Ovary (tissue), 7 donors: ENCODE measurements at regions not wholly inside any gene's neighbourhood (a gene's known extent, or its start where the extent isn't known, plus 50 kb on each side); places are given as distances from the start of the nearest gene placed in this dataset.

Experiments
- DNase-seq, 5 donors: peaks; one replicate each; pipeline ENCODE4 v3.0.0-alpha.2; 2019 to 2020
- H3K27ac ChIP-seq, 2 donors: fragments of 200-600 bp; one replicate each; pipeline versions ENCODE4 v1.5.1 to v1.8.0; 2019 to 2022
- H3K27me3 ChIP-seq: fragments of 200-600 bp; one replicate; pipeline ENCODE4 v1.8.0; 2022
- H3K36me3 ChIP-seq: fragments of 200-600 bp; sonication (generic); one replicate; pipeline ENCODE4 v1.5.1; 2019
- H3K4me1 ChIP-seq: one replicate; pipeline ENCODE4 v1.8.1; 2013; ENCODE audit warnings: mild to moderate bottlenecking, moderate library complexity; ENCODE audit not compliant: insufficient read depth
- H3K4me3 ChIP-seq: fragments of 200-600 bp; sonication (generic); one replicate; pipeline ENCODE4 v1.5.1; 2017
- H3K9me3 ChIP-seq, 2 donors: fragments of 200-600 bp in 1 of 2; sonication (generic) in 1 of 2; one replicate each; pipeline versions ENCODE4 v1.5.1 to v1.8.1; 2013 to 2019; ENCODE audit warnings: mild to moderate bottlenecking in 1 of 2, moderate library complexity in 1 of 2
- EP300 ChIP-seq: sonication (generic); formaldehyde crosslinking; IDR thresholded peaks from one replicate; pipeline ENCODE4 v1.6.1; 2017; ENCODE audit warnings: antibody characterized with exemption
- POLR2A ChIP-seq: fragments of 450-650 bp; IDR thresholded peaks from one replicate; pipeline ENCODE4 v1.6.1; 2017; ENCODE audit warnings: antibody characterized with exemption, mild to moderate bottlenecking, moderate library complexity
- WGBS, 3 donors: extraction: QIAGEN DNeasy Blood & Tissue Kit in 1 of 3; methylation state at CpG; one replicate each; pipeline versions ENCODE4 v1.1.5 to v1.1.7; 2013 to 2017; 5-methylcytosine and 5-hydroxymethylcytosine counted together
- intact Hi-C, 4 donors: fragments of 100-400 bp; cut with DNase I; formaldehyde crosslinking; loops; one replicate each; pipeline versions ENCODE4 v1.11.0 to v1.15.1; 2022 to 2023
- TF ChIP-seq, protein P1 (sequence below), 3 donors: fragments of 450-650 bp in 2 of 3; fragments of 200-600 bp in 1 of 3; IDR thresholded peaks; one replicate each; pipeline versions ENCODE4 v1.5.1 to v1.8.0; 2016 to 2022; ENCODE audit warnings: antibody characterized with exemption in 3 of 3, mild to moderate bottlenecking in 1 of 3
- donor health status: DM: no; HTN: no; CAD: no; lungs with moderate emphysema.
- donor health status: DM: no; HTN: no; CAD: no.
- donor health status: Bipolar disorder and iron deficiency.
- donor health status: DM: no; HTN: no; CAD: no.
- donor health status: DM: yes; HTN: yes; CAD: no.

- no peak for DNase-seq
Observed at GRCh38 chr1:148355976-148356375, 127.1 kb downstream of the PPIAL4G start.

GRCh38 chr1:148354913-148355308, 128.2 kb downstream of the PPIAL4G start:
- no peaks in the 10 kb centered on the region for H3K27me3 ChIP-seq
- no peak overlapping the region for H3K4me3 ChIP-seq
- no peak for DNase-seq
- 62 to 85% (median 65%) methylated on average over 15 of the region's 15 CpGs for WGBS, 3 donors
- H3K4me1 ChIP-seq: no peaks in the 10 kb centered on the region
- no peaks in the 10 kb centered on the region for H3K36me3 ChIP-seq
- intact Hi-C loops: no loop called here
- H3K27ac ChIP-seq: no peak overlapping the region
- no peaks in the 10 kb centered on the region for H3K9me3 ChIP-seq
- TF ChIP-seq, protein P1, sequence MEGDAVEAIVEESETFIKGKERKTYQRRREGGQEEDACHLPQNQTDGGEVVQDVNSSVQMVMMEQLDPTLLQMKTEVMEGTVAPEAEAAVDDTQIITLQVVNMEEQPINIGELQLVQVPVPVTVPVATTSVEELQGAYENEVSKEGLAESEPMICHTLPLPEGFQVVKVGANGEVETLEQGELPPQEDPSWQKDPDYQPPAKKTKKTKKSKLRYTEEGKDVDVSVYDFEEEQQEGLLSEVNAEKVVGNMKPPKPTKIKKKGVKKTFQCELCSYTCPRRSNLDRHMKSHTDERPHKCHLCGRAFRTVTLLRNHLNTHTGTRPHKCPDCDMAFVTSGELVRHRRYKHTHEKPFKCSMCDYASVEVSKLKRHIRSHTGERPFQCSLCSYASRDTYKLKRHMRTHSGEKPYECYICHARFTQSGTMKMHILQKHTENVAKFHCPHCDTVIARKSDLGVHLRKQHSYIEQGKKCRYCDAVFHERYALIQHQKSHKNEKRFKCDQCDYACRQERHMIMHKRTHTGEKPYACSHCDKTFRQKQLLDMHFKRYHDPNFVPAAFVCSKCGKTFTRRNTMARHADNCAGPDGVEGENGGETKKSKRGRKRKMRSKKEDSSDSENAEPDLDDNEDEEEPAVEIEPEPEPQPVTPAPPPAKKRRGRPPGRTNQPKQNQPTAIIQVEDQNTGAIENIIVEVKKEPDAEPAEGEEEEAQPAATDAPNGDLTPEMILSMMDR (IDR thresholded peaks at IDR 0.05): no peak
- TF ChIP-seq POLR2A: no peak

More at GRCh38 chr1:148355976-148356375, 127.1 kb downstream of the PPIAL4G start:
- Histone ChIP-seq H3K4me1 (no peaks in the 10 kb centered on the region), H3K36me3 (no peaks in the 10 kb centered on the region), H3K27me3 (no peaks in the 10 kb centered on the region), H3K9me3 (no peaks in the 10 kb centered on the region), H3K4me3 (no peak overlapping the region), H3K27ac (no peak overlapping the region)
- 86 to 93% (median 87%) methylated on average over 2 of the region's 2 CpGs for WGBS, 3 donors
- intact Hi-C loops: no loop called here
- no peak for TF ChIP-seq POLR2A
- TF ChIP-seq EP300: no peak
- TF ChIP-seq, protein P1 (IDR thresholded peaks at IDR 0.05): no peak

GRCh38 chr1:148354284-148354912, 128.7 kb downstream of the PPIAL4G start:
- 21 to 32% (median 24%) methylated on average over 36 of the region's 36 CpGs for WGBS, 3 donors
- intact Hi-C loops: no loop called here
- no peak for DNase-seq
- H3K4me3 ChIP-seq: no peak overlapping the region
- no peaks in the 10 kb centered on the region for H3K36me3 ChIP-seq
- no peaks in the 10 kb centered on the region for H3K9me3 ChIP-seq
- H3K4me1 ChIP-seq: no peaks in the 10 kb centered on the region
- no peaks in the 10 kb centered on the region for H3K27me3 ChIP-seq
- H3K27ac ChIP-seq: no peak overlapping the region
- TF ChIP-seq, protein P1 (IDR thresholded peaks at IDR 0.05): no peak
- no peak for TF ChIP-seq EP300
- TF ChIP-seq POLR2A: no peak

GRCh38 chr1:148353461-148354283, 129.4 kb downstream of the PPIAL4G start:
- no peaks in the 10 kb centered on the region for H3K36me3 ChIP-seq
- no peak for DNase-seq
- H3K4me1 ChIP-seq: no peaks in the 10 kb centered on the region
- TF ChIP-seq, protein P1 (IDR thresholded peaks at IDR 0.05): no peak
- no peak for TF ChIP-seq POLR2A
- H3K4me3 ChIP-seq: no peak overlapping the region
- H3K27me3 ChIP-seq: no peaks in the 10 kb centered on the region
- WGBS, 3 donors: 40 to 61% (median 45%) methylated on average over 31 of the region's 31 CpGs
- intact Hi-C loops: no loop called here
- H3K9me3 ChIP-seq: no peaks in the 10 kb centered on the region
- H3K27ac ChIP-seq: no peak overlapping the region
